CD4-positive, CD25-positive, alpha-beta regulatory T cell (primary cell): ENCODE measurements at regions not wholly inside any gene's neighbourhood (a gene's known extent, or its start where the extent isn't known, plus 50 kb on each side); places are given as distances from the start of the nearest gene placed in this dataset.

Experiments used
- ATAC-seq, 2 donors: fragments of 150-1000 bp; cut with Tn5 transposase; one replicate each; pipeline ENCODE4 v1.10.0; 2021; ENCODE audit warnings: low read depth in 2 of 2, moderate number of reproducible peaks in 2 of 2, moderate library complexity in 1 of 2
- DNase-seq, 3 donors: peaks; one replicate each; pipeline versions ENCODE4 v3.0.0 to v3.0.0-alpha.2; 2012 to 2022; ENCODE audit warnings: mixed read lengths in 1 of 3
- H3K27ac ChIP-seq: one replicate; pipeline ENCODE4 v1.7.0; 2013; ENCODE audit warnings: mild to moderate bottlenecking, low read length; ENCODE audit not compliant: insufficient read depth, poor library complexity, severe bottlenecking
- H3K27me3 ChIP-seq: one replicate; pipeline ENCODE4 v1.7.0; 2013; ENCODE audit warnings: low read length; ENCODE audit not compliant: control insufficient read depth, insufficient read depth
- H3K36me3 ChIP-seq: one replicate; pipeline ENCODE4 v1.7.0; 2013; ENCODE audit warnings: mild to moderate bottlenecking, low read length, moderate library complexity; ENCODE audit not compliant: control insufficient read depth, insufficient read depth
- H3K4me1 ChIP-seq: 2 replicates; pipeline ENCODE4 v1.7.0; 2013; ENCODE audit warnings: mild to moderate bottlenecking, low read length; ENCODE audit not compliant: insufficient read depth, control insufficient read depth, poor library complexity, severe bottlenecking
- H3K4me3 ChIP-seq: one replicate; pipeline ENCODE4 v1.7.0; 2013; ENCODE audit warnings: low read depth, mild to moderate bottlenecking, low read length, moderate library complexity
- H3K9me3 ChIP-seq, 2 experiments: 1 replicate in 1 of 2; 2 replicates in 1 of 2; pipeline ENCODE4 v1.7.0; 2013; ENCODE audit warnings: low read length in 2 of 2, mild to moderate bottlenecking in 1 of 2, moderate library complexity in 1 of 2; ENCODE audit not compliant: control insufficient read depth in 2 of 2
- H3K27ac Mint-ChIP-seq, 3 donors: one replicate each; pipeline ENCODE4 v1.8.0; 2020 to 2022; ENCODE audit warnings: mild to moderate bottlenecking in 3 of 3, mixed read lengths in 3 of 3, moderate library complexity in 2 of 3
- H3K27me3 Mint-ChIP-seq: one replicate; pipeline ENCODE4 v1.8.0; 2022; ENCODE audit warnings: mild to moderate bottlenecking, mixed read lengths
- H3K36me3 Mint-ChIP-seq: one replicate; pipeline ENCODE4 v1.8.0; 2020; ENCODE audit warnings: mixed read lengths
- H3K4me1 Mint-ChIP-seq, 4 donors: one replicate each; pipeline ENCODE4 v1.8.0; 2020 to 2022; ENCODE audit warnings: mixed read lengths in 4 of 4, mild to moderate bottlenecking in 1 of 4
- H3K4me3 Mint-ChIP-seq, 4 donors: one replicate each; pipeline ENCODE4 v1.8.0; 2020 to 2022; ENCODE audit warnings: mild to moderate bottlenecking in 4 of 4, mixed read lengths in 4 of 4, moderate library complexity in 3 of 4
- H3K9me3 Mint-ChIP-seq, 7 donors: one replicate each; pipeline ENCODE4 v1.8.0; 2020 to 2022; ENCODE audit warnings: mixed read lengths in 7 of 7, mild to moderate bottlenecking in 3 of 7, moderate library complexity in 2 of 7

- no peaks in the 10 kb centered on the region for H3K27me3 Mint-ChIP-seq
- H3K4me3 Mint-ChIP-seq = no peak overlapping the region
Measured at GRCh38 chr9:87441251-87441650, 56.4 kb upstream of the DAPK1 start.

GRCh38 chr9:87442451-87442850 is 55.2 kb upstream of the DAPK1 start:
- Mint-ChIP-seq H3K36me3 (no peaks in the 10 kb centered on the region), H3K9me3 (peaks cover 0 to 5% (median 0%) of the 10 kb centered on the region in 7 donors), H3K27me3 (no peaks in the 10 kb centered on the region), H3K4me1 (peaks cover 0 to 6% (median 0%) of the 10 kb centered on the region in 4 donors), H3K4me3 (no peak overlapping the region), H3K27ac (no peak overlapping the region)
- H3K27ac ChIP-seq = no peak overlapping the region
- H3K36me3 ChIP-seq = no peaks in the 10 kb centered on the region
- DNase-seq = no peak
- no peak overlapping the region for H3K4me3 ChIP-seq
- H3K4me1 ChIP-seq = no peaks in the 10 kb centered on the region
- no peaks in the 10 kb centered on the region for H3K27me3 ChIP-seq
- no peaks in the 10 kb centered on the region for H3K9me3 ChIP-seq
- no peak for ATAC-seq

More at GRCh38 chr9:87441251-87441650, 56.4 kb upstream of the DAPK1 start:
- Mint-ChIP-seq H3K27ac (no peak overlapping the region), H3K36me3 (no peaks in the 10 kb centered on the region), H3K9me3 (peaks cover 0 to 3% (median 0%) of the 10 kb centered on the region in 7 donors), H3K4me1 (peaks cover 0 to 4% (median 0%) of the 10 kb centered on the region in 4 donors)
- Histone ChIP-seq H3K4me3 (no peak overlapping the region), H3K36me3 (no peaks in the 10 kb centered on the region), H3K9me3 (no peaks in the 10 kb centered on the region), H3K27me3 (no peaks in the 10 kb centered on the region), H3K27ac (no peak overlapping the region), H3K4me1 (no peaks in the 10 kb centered on the region)
- ATAC-seq = no peak
- DNase-seq = no peak

GRCh38 chr9:87443006-87443405 is 54.7 kb upstream of the DAPK1 start:
- H3K9me3 ChIP-seq = no peaks in the 10 kb centered on the region
- peaks cover 0 to 6% (median 0%) of the 10 kb centered on the region in 4 donors for H3K4me1 Mint-ChIP-seq
- no peaks in the 10 kb centered on the region for H3K36me3 Mint-ChIP-seq
- DNase-seq (no peak), ATAC-seq (no peak)
- no peak overlapping the region for H3K4me3 Mint-ChIP-seq
- no peak overlapping the region for H3K4me3 ChIP-seq
- no peak overlapping the region for H3K27ac ChIP-seq
- H3K27ac Mint-ChIP-seq = no peak overlapping the region
- no peaks in the 10 kb centered on the region for H3K4me1 ChIP-seq
- H3K27me3 ChIP-seq = no peaks in the 10 kb centered on the region
- peaks cover 0 to 5% (median 0%) of the 10 kb centered on the region in 7 donors for H3K9me3 Mint-ChIP-seq
- no peaks in the 10 kb centered on the region for H3K36me3 ChIP-seq
- H3K27me3 Mint-ChIP-seq = no peaks in the 10 kb centered on the region

GRCh38 chr9:87443461-87443860 is 54.2 kb upstream of the DAPK1 start:
- DNase-seq = no peak
- Mint-ChIP-seq H3K27ac (no peak overlapping the region), H3K9me3 (peaks cover 0 to 7% (median 0%) of the 10 kb centered on the region in 7 donors), H3K36me3 (no peaks in the 10 kb centered on the region), H3K4me3 (peak overlapping the region in 1 of 4 donors; percentile 52), H3K4me1 (peaks cover 0 to 6% (median 0%) of the 10 kb centered on the region in 4 donors), H3K27me3 (no peaks in the 10 kb centered on the region)
- H3K27ac ChIP-seq = no peak overlapping the region
- H3K4me3 ChIP-seq = no peak overlapping the region
- no peak for ATAC-seq
- no peaks in the 10 kb centered on the region for H3K27me3 ChIP-seq
- no peaks in the 10 kb centered on the region for H3K36me3 ChIP-seq
- H3K4me1 ChIP-seq = no peaks in the 10 kb centered on the region
- no peaks in the 10 kb centered on the region for H3K9me3 ChIP-seq

GRCh38 chr9:87445646-87446045 is 52.0 kb upstream of the DAPK1 start:
- Histone ChIP-seq H3K9me3 (no peaks in the 10 kb centered on the region), H3K4me3 (no peak overlapping the region), H3K27ac (no peak overlapping the region), H3K36me3 (no peaks in the 10 kb centered on the region), H3K4me1 (no peaks in the 10 kb centered on the region), H3K27me3 (no peaks in the 10 kb centered on the region)
- H3K4me1 Mint-ChIP-seq = peaks cover 0 to 6% (median 0%) of the 10 kb centered on the region in 4 donors
- H3K27me3 Mint-ChIP-seq = no peaks in the 10 kb centered on the region
- H3K4me3 Mint-ChIP-seq = no peak overlapping the region
- H3K9me3 Mint-ChIP-seq = peaks cover 0 to 8% (median 0%) of the 10 kb centered on the region in 7 donors
- H3K27ac Mint-ChIP-seq = peak overlapping the region in 1 of 3 donors; percentile 20
- peak in 1 of 3 donors; percentile 11 for DNase-seq
- no peaks in the 10 kb centered on the region for H3K36me3 Mint-ChIP-seq
- ATAC-seq = no peak

- peaks cover 0 to 6% (median 0%) of the 10 kb centered on the region in 4 donors for H3K4me1 Mint-ChIP-seq
Measured at GRCh38 chr9:87446527-87446926, 51.1 kb upstream of the DAPK1 start.

GRCh38 chr9:87447547-87448432 is 49.9 kb upstream of the DAPK1 start:
- H3K36me3 ChIP-seq = no peaks in the 10 kb centered on the region
- H3K4me3 ChIP-seq = no peak overlapping the region
- Mint-ChIP-seq H3K4me3 (no peak overlapping the region), H3K36me3 (no peaks in the 10 kb centered on the region), H3K4me1 (peaks cover 0 to 6% (median 0%) of the 10 kb centered on the region in 4 donors), H3K27ac (no peak overlapping the region), H3K9me3 (peaks cover 0 to 6% (median 0%) of the 10 kb centered on the region in 7 donors), H3K27me3 (no peaks in the 10 kb centered on the region)
- H3K27ac ChIP-seq = no peak overlapping the region
- no peaks in the 10 kb centered on the region for H3K27me3 ChIP-seq
- no peak for DNase-seq
- ATAC-seq = no peak
- H3K9me3 ChIP-seq = no peaks in the 10 kb centered on the region
- no peaks in the 10 kb centered on the region for H3K4me1 ChIP-seq

More at GRCh38 chr9:87446527-87446926, 51.1 kb upstream of the DAPK1 start:
- no peak overlapping the region for H3K4me3 ChIP-seq
- H3K4me1 ChIP-seq = no peaks in the 10 kb centered on the region
- H3K27me3 ChIP-seq = no peaks in the 10 kb centered on the region
- no peak for DNase-seq
- H3K27me3 Mint-ChIP-seq = no peaks in the 10 kb centered on the region
- no peaks in the 10 kb centered on the region for H3K36me3 Mint-ChIP-seq
- no peaks in the 10 kb centered on the region for H3K36me3 ChIP-seq
- no peak overlapping the region for H3K27ac ChIP-seq
- H3K27ac Mint-ChIP-seq = no peak overlapping the region
- H3K4me3 Mint-ChIP-seq = no peak overlapping the region
- peaks cover 0 to 6% (median 0%) of the 10 kb centered on the region in 7 donors for H3K9me3 Mint-ChIP-seq
- no peak for ATAC-seq
- H3K9me3 ChIP-seq = no peaks in the 10 kb centered on the region
